IPS-NIHi7 (cell line): ENCODE measurements at regions not wholly inside any gene's neighbourhood (a gene's known extent, or its start where the extent isn't known, plus 50 kb on each side); places are given as distances from the start of the nearest gene placed in this dataset.
"Not testable (repeated sequence)": the region's sequence is repeated elsewhere in the genome, so short reads cannot be mapped to it uniquely, and the experiment has no call there.

Experiments
- DNase-seq: peaks from one replicate; pipeline ENCODE4 v3.0.0; 2012; ENCODE audit warnings: mixed read lengths; ENCODE audit errors: extremely low spot score

- DNase-seq: no peak
Observed at GRCh38 chr2:153307223-153307622, 171.3 kb downstream of the RPRM start.

- DNase-seq: no peak
Observed at GRCh38 chr2:153299809-153300208, 178.8 kb downstream of the RPRM start.

GRCh38 chr2:153299217-153299616 is 179.3 kb downstream of the RPRM start:
- DNase-seq: no peak

- DNase-seq: no peak
Observed at GRCh38 chr2:153294199-153294786, 184.3 kb downstream of the RPRM start.

GRCh38 chr2:153291718-153292117 is 186.8 kb downstream of the RPRM start:
- no peak for DNase-seq

GRCh38 chr2:153287109-153287801 is 191.3 kb downstream of the RPRM start:
- DNase-seq: peak; percentile 70

GRCh38 chr2:153268941-153269461 is 209.6 kb downstream of the RPRM start:
- no peak for DNase-seq

GRCh38 chr2:153256876-153257275 is 221.7 kb downstream of the RPRM start:
- not testable (repeated sequence) for DNase-seq

GRCh38 chr2:153246636-153247035 is 231.9 kb downstream of the RPRM start:
- DNase-seq: not testable (repeated sequence)

GRCh38 chr2:153235516-153235915 is 243.0 kb downstream of the RPRM start:
- DNase-seq: no peak

GRCh38 chr2:153232464-153232863 is 246.1 kb downstream of the RPRM start:
- DNase-seq: no peak

- DNase-seq: no peak
Observed at GRCh38 chr2:153230977-153231376, 247.6 kb downstream of the RPRM start.

- DNase-seq: no peak
Observed at GRCh38 chr2:153228904-153229303, 249.7 kb downstream of the RPRM start.

- DNase-seq: no peak
Observed at GRCh38 chr2:153227981-153228380, 250.6 kb downstream of the RPRM start.

- DNase-seq: no peak
Observed at GRCh38 chr2:153222231-153223165, 256.1 kb downstream of the RPRM start.

- no peak for DNase-seq
Observed at GRCh38 chr2:153221506-153221905, 257.1 kb downstream of the RPRM start.

GRCh38 chr2:153221087-153221486 is 257.5 kb downstream of the RPRM start:
- no peak for DNase-seq

GRCh38 chr2:153218851-153219250 is 259.7 kb downstream of the RPRM start:
- DNase-seq: no peak

- DNase-seq: no peak
Observed at GRCh38 chr2:153214337-153214736, 264.2 kb downstream of the RPRM start.

- DNase-seq: no peak
Observed at GRCh38 chr2:153213022-153213421, 265.5 kb downstream of the RPRM start.

- DNase-seq: no peak
Observed at GRCh38 chr2:153197402-153198386, 280.9 kb downstream of the RPRM start.
